Thyroid gland (tissue), 4 donors: ENCODE measurements at regions not wholly inside any gene's neighbourhood (a gene's known extent, or its start where the extent isn't known, plus 50 kb on each side); places are given as distances from the start of the nearest gene placed in this dataset.

Source experiments
- DNase-seq, 2 donors: peaks; one replicate each; pipeline ENCODE4 v3.0.0-alpha.2; 2019
- H3K27ac ChIP-seq, 3 donors: fragments of 200-600 bp; sonication (generic); 1 replicate in 2 of 3; 2 replicates in 1 of 3; pipeline ENCODE4 v1.5.1; 2016 to 2019; ENCODE audit warnings: mild to moderate bottlenecking in 1 of 3, moderate library complexity in 1 of 3
- H3K27me3 ChIP-seq: fragments of 200-600 bp; sonication (generic); one replicate; pipeline ENCODE4 v1.5.1; 2019
- H3K36me3 ChIP-seq, 2 donors: fragments of 200-600 bp; sonication (generic); one replicate each; pipeline ENCODE4 v1.5.1; 2016 to 2019
- H3K4me1 ChIP-seq, 2 donors: fragments of 200-600 bp; sonication (generic); one replicate each; pipeline ENCODE4 v1.5.1; 2017 to 2019
- H3K4me3 ChIP-seq, 3 donors: fragments of 200-600 bp; sonication (generic); replicated peaks in 1 of 3; 1 replicate in 2 of 3; 2 replicates in 1 of 3; pipeline ENCODE4 v1.5.1; 2016; ENCODE audit warnings: mild to moderate bottlenecking in 1 of 3
- H3K9me3 ChIP-seq: fragments of 200-600 bp; sonication (generic); one replicate; pipeline ENCODE4 v1.5.1; 2017
- CTCF ChIP-seq, 6 experiments: fragments of 200-600 bp in 3 of 6; fragments of 450-650 bp in 3 of 6; sonication (generic) in 3 of 6; IDR thresholded peaks; one replicate each; pipeline ENCODE4 v1.5.1; 2016 to 2019; ENCODE audit warnings: antibody characterized with exemption in 6 of 6, mild to moderate bottlenecking in 2 of 6, inconsistent platforms in 1 of 6, moderate library complexity in 1 of 6
- POLR2A ChIP-seq, 2 donors: fragments of 450-650 bp; IDR thresholded peaks; one replicate each; pipeline ENCODE4 v1.6.1; 2017; ENCODE audit warnings: antibody characterized with exemption in 2 of 2, mild to moderate bottlenecking in 2 of 2, moderate library complexity in 1 of 2
- WGBS, 2 donors: methylation state at CpG; one replicate each; pipeline ENCODE4 v1.1.5; 2017; 5-methylcytosine and 5-hydroxymethylcytosine counted together
- intact Hi-C: fragments of 100-400 bp; cut with DNase I; formaldehyde crosslinking; loops from one replicate; pipeline ENCODE4 v1.15.1; 2023

GRCh38 chr20:11794525-11794924, 123.2 kb upstream of the BTBD3 start:
- TF ChIP-seq POLR2A (IDR thresholded peaks at IDR 0.05) (no peak), CTCF (IDR thresholded peaks at IDR 0.05) (no peak)
- Histone ChIP-seq H3K36me3 (no peaks in the 10 kb centered on the region), H3K9me3 (no peaks in the 10 kb centered on the region), H3K4me1 (no peaks in the 10 kb centered on the region), H3K27ac (no peak overlapping the region), H3K27me3 (no peaks in the 10 kb centered on the region), H3K4me3 (no peak overlapping the region)
- WGBS, 2 donors, result 93 to 96% methylated on average over 3 of the region's 3 CpGs
- no peak for DNase-seq
- intact Hi-C loops, result no loop called here

- WGBS, 2 donors, result 88 to 93% methylated on average over 8 of the region's 8 CpGs
- H3K4me3 ChIP-seq, result no peak overlapping the region
- TF ChIP-seq CTCF (IDR thresholded peaks at IDR 0.05) (no peak), POLR2A (IDR thresholded peaks at IDR 0.05) (no peak)
- H3K9me3 ChIP-seq, result no peaks in the 10 kb centered on the region
- no peaks in the 10 kb centered on the region for H3K27me3 ChIP-seq
- intact Hi-C loops, result no loop called here
- H3K27ac ChIP-seq, result no peak overlapping the region
- no peak for DNase-seq
- H3K36me3 ChIP-seq, result no peaks in the 10 kb centered on the region
- no peaks in the 10 kb centered on the region for H3K4me1 ChIP-seq
These were observed 122.5 kb upstream of the BTBD3 start for GRCh38 chr20:11795071-11795615.

GRCh38 chr20:11796026-11796425, 121.7 kb upstream of the BTBD3 start:
- no peaks in the 10 kb centered on the region for H3K36me3 ChIP-seq
- no peaks in the 10 kb centered on the region for H3K9me3 ChIP-seq
- no peak overlapping the region for H3K4me3 ChIP-seq
- no peak overlapping the region for H3K27ac ChIP-seq
- H3K4me1 ChIP-seq, result no peaks in the 10 kb centered on the region
- TF ChIP-seq CTCF (IDR thresholded peaks at IDR 0.05) (no peak), POLR2A (IDR thresholded peaks at IDR 0.05) (no peak)
- intact Hi-C loops, result no loop called here
- H3K27me3 ChIP-seq, result no peaks in the 10 kb centered on the region
- 73 to 78% methylated on average over 4 of the region's 4 CpGs for WGBS, 2 donors
- no peak for DNase-seq

GRCh38 chr20:11797156-11797555, 120.5 kb upstream of the BTBD3 start:
- intact Hi-C loops, result no loop called here
- Histone ChIP-seq H3K4me3 (no peak overlapping the region), H3K27ac (no peak overlapping the region), H3K36me3 (no peaks in the 10 kb centered on the region), H3K4me1 (no peaks in the 10 kb centered on the region), H3K27me3 (no peaks in the 10 kb centered on the region), H3K9me3 (no peaks in the 10 kb centered on the region)
- no peak for DNase-seq
- no peak for TF ChIP-seq POLR2A (IDR thresholded peaks at IDR 0.05)
- TF ChIP-seq CTCF (IDR thresholded peaks at IDR 0.05), result no peak

GRCh38 chr20:11799281-11799684, 118.4 kb upstream of the BTBD3 start:
- Histone ChIP-seq H3K36me3 (no peaks in the 10 kb centered on the region), H3K27me3 (no peaks in the 10 kb centered on the region), H3K4me1 (no peaks in the 10 kb centered on the region), H3K27ac (no peak overlapping the region), H3K9me3 (no peaks in the 10 kb centered on the region), H3K4me3 (no peak overlapping the region)
- no peak for DNase-seq
- intact Hi-C loops, result no loop called here
- TF ChIP-seq CTCF (IDR thresholded peaks at IDR 0.05), result no peak
- no peak for TF ChIP-seq POLR2A (IDR thresholded peaks at IDR 0.05)
- WGBS, 2 donors, result 64 to 66% methylated on average over 2 of the region's 2 CpGs
